ENCODE measurements at regions not wholly inside any gene's neighbourhood (a gene's known extent, or its start where the extent isn't known, plus 50 kb on each side); places are given as distances from the start of the nearest gene placed in this dataset.

GRCh38 chr2:144683966-144684365 is 164.0 kb upstream of the ZEB2 start:
- H3K27me3 ChIP-seq (ENCODE audit: insufficient read depth, low read length) = no peaks in the 10 kb centered on the region
- no peak overlapping the region for H3K14ac ChIP-seq (ENCODE audit: insufficient read depth, low read length)
- no peaks in the 10 kb centered on the region for H3K79me2 ChIP-seq (ENCODE audit: insufficient read depth, low read length)
- H4K8ac ChIP-seq (replicated peaks; ENCODE audit: insufficient read length, low read depth, low read length) = no peak overlapping the region
- H3K27ac ChIP-seq (ENCODE audit: insufficient read length, low read depth, low read length) = no peak overlapping the region
- H3K79me1 ChIP-seq (ENCODE audit: insufficient read depth, low read depth, low read length, poor library complexity, severe bottlenecking) = no peaks in the 10 kb centered on the region
- H3K9me3 ChIP-seq (ENCODE audit: control insufficient read depth, low read depth, low read length) = no peaks in the 10 kb centered on the region
- no peak overlapping the region for H2AK5ac ChIP-seq (ENCODE audit: insufficient read length, low read length)
- H3K23me2 ChIP-seq (ENCODE audit: insufficient read length, low read depth, low read length, poor library complexity, severe bottlenecking) = no peaks in the 10 kb centered on the region
- no peak for DNase-seq
- H3T11ph ChIP-seq (ENCODE audit: low read length) = no peak overlapping the region
- H3K56ac ChIP-seq (ENCODE audit: insufficient read length, low read depth, low read length) = no peak overlapping the region
- H3K9me3 Mint-ChIP-seq = no peaks in the 10 kb centered on the region
- no peak overlapping the region for H2BK20ac ChIP-seq (ENCODE audit: low read depth, low read length, poor library complexity, severe bottlenecking)
- no peak overlapping the region for H3K4me2 ChIP-seq (ENCODE audit: insufficient read depth, insufficient read length, low read length)
- H4K20me1 ChIP-seq (ENCODE audit: control insufficient read depth, insufficient read depth, insufficient read length) = no peaks in the 10 kb centered on the region
- no peak overlapping the region for H2BK120ac ChIP-seq (ENCODE audit: low read depth, low read length, poor library complexity, severe bottlenecking)
- no peak overlapping the region for H3K4ac ChIP-seq (ENCODE audit: low read depth, low read length)
- H3K4me1 Mint-ChIP-seq = peaks cover 9 to 10% of the 10 kb centered on the region in 2 experiments
- no peaks in the 10 kb centered on the region for H3K27me3 Mint-ChIP-seq (ENCODE audit: low read depth)
- WGBS (ENCODE audit: extremely low coverage, insufficient read length, low lambda C conversion rate) = no CpG with 5 or more reads among the region's 3 CpGs
- H4K5ac ChIP-seq (ENCODE audit: insufficient read length, low read depth, low read length) = no peak overlapping the region
- H3K36me3 Mint-ChIP-seq (ENCODE audit: insufficient read depth in 1 of 3, low read depth in 3 of 3) = no peaks in the 10 kb centered on the region
- no peak overlapping the region for H3K9ac ChIP-seq (ENCODE audit: extremely low read depth, insufficient read length, low read length)
- no peak overlapping the region for H2BK12ac ChIP-seq (ENCODE audit: insufficient read length, low read depth, low read length)
- no peak overlapping the region for H2BK15ac ChIP-seq (ENCODE audit: low read depth, low read length)
- H3K23ac ChIP-seq (ENCODE audit: insufficient read length, low read depth, low read length) = no peak overlapping the region
- H3K4me1 ChIP-seq (ENCODE audit: insufficient read depth, low read length) = no peaks in the 10 kb centered on the region
- no peak overlapping the region for H2BK5ac ChIP-seq (ENCODE audit: insufficient read length, low read length)
- no peak overlapping the region for H3K27ac Mint-ChIP-seq
- H3K18ac ChIP-seq (ENCODE audit: insufficient read length, low read depth, low read length) = no peak overlapping the region
- no peak overlapping the region for H3K4me3 Mint-ChIP-seq
- H4K91ac ChIP-seq (ENCODE audit: insufficient read length, low read depth, low read length) = no peak overlapping the region
- no peak for TF ChIP-seq CTCF (conservative IDR thresholded peaks at IDR 0.05)
- no peak overlapping the region for H2AFZ ChIP-seq (ENCODE audit: low read length)
